T47D (cell line): ENCODE measurements at regions not wholly inside any gene's neighbourhood (a gene's known extent, or its start where the extent isn't known, plus 50 kb on each side); places are given as distances from the start of the nearest gene placed in this dataset.
A peak's percentile ranks its signal among the peaks of the same experiment; 100 is the strongest.

Experiments
- DNase-seq, 2 experiments: peaks; one replicate each; pipeline versions ENCODE4 v3.0.0 to v3.0.0-alpha.2; 2011 to 2012; ENCODE audit warnings: low read depth in 1 of 2, low spot score in 1 of 2
- JUND ChIP-seq: IDR thresholded peaks from 2 replicates; pipeline ENCODE4 v1.6.1; 2012; ENCODE audit warnings: low read depth
- in situ Hi-C: cut with HindIII; loops from 2 replicates; pipeline ENCODE4 v1.10.0; 2016; ENCODE audit warnings: low sequenced_read_pairs, low pct_unique_long_range_greater_than_20kb

GRCh38 chr10:130230036-130230435 lies 93.8 kb downstream of the GLRX3 start:
- in situ Hi-C loops, result no loop called here
- DNase-seq, result no peak

DNA sequence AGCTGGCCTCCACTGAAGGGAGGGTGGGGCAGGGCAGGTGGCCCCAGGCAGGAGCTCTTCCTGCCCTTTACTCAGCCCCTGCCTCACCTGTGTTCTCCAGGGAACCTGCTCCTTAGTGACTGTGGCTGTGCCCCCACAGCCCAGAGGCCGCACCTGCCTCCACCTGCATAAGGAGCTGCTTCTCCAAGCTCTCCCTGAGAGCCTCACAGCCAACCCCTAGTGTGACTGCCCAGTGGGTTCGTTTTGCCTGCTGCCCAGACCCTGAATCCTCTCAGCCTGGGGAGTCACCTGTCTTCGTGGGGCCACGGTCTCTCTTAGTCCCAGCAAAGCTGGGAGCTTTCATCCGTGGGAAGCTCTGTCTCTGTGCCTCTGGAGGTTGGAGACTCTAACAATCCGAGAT lies 94.4 kb downstream of the GLRX3 start:
- no peak for DNase-seq
- in situ Hi-C loops, result no loop called here
- TF ChIP-seq JUND, result no peak

More at GRCh38 chr10:130230036-130230435, 93.8 kb downstream of the GLRX3 start:
- no peak for TF ChIP-seq JUND

DNA sequence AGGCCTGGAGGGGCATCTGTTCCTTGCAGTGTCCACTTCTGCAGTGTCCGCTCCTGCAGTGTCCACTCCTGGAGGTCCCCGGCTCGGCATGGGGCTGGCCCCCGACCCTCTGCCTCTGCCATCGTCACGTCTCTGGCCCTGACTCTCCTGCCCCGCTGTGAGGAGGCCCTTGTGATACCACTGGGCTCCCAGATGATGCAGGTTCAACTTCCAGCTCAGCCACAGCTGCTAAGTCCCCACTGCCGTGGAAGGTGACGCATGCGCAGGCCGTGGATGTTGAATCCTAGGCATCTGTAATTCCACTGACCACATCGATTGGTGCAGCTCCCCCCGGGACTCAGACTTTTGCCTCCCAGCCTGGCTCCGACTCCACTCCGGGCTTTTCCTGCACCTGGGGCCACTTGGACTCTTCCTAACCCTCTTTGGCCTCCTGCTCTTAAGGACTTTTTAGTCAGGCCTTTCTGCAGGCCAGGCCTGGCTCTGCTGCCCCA lies 95.1 kb downstream of the GLRX3 start:
- in situ Hi-C loops, result no loop called here
- DNase-seq, result no peak
- no peak for TF ChIP-seq JUND

DNA sequence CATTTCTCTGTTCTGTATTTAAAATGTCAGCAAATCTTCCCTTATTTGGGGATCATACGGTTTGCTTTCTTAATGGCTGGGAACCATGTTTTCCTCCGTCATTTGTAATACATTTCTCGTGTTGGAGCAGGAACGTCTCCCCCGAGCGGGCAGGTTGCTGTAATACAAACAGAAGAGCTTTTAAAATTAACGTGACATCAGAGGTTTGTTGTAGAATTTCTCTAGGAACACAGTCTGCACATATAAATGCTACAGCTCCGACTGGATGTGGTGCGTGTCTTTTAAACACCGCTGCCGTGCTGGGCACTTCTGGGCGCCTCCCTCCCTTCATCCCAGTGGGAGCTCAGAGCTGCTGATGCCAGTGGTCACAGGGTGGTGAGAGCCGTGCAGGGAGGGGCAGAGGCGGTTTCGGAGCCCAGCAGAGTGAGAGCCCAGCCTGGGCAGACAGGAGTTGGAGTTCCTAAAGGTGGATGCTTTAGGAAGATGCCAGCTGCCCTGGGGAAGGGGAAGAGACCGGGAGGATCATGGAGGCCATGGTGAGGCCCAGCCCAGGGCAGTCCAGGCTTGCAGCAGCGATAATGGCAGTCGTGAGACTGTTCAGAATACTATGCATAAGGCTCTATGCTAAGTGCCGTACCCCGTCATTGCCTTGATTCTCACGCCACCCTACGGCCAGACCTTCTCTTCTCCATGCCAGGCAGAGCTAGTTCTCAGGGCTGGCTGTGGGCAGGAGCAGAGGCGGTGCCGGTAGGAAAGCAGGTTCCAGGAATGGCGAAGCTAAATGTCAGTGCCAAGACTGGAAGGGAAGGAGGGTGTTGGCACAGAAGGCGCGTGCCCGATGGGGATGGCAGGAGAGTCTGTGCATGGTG lies 96.2 kb downstream of the GLRX3 start:
- no peak for TF ChIP-seq JUND
- in situ Hi-C loops, result no loop called here
- DNase-seq, result peak in 1 of 2 experiments; percentile 11

DNA sequence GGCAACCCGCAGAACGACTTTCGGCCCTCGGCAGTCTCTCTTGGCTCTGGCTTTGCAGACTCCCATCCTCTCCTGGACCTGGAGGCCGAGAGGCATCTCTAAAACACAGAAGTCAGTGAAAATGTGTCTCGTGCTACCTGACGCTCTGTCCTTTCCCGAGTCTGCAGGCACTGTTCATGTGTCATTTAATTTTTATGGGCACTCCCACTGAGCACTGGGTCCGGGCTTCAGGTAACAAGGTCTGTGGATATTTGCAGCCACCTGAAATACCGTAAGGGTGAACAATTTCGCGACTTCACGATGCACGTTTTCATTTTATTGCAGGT lies 96.8 kb downstream of the GLRX3 start:
- in situ Hi-C loops, result no loop called here
- no peak for DNase-seq
- no peak for TF ChIP-seq JUND

DNA sequence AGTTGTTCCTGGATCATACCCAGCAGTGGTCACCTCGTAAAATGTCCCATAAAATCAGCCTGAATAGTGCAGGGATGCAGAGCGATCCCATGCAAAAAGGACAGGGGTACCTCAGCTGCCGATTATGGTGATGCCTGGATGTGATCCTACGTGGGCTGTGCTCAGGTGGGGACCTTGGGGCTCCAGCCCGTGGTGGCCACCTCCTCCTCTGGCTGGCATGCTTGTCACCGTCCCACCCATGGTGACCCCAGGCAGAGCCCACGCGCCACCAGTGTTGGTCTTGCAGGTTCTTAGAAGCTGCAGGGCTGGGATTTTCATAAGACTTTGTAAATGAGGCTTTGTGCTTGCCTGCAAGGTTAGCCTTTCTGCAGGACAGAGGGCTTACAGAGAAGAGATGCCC lies 97.2 kb downstream of the GLRX3 start:
- DNase-seq, result no peak
- in situ Hi-C loops, result no loop called here
- no peak for TF ChIP-seq JUND

DNA sequence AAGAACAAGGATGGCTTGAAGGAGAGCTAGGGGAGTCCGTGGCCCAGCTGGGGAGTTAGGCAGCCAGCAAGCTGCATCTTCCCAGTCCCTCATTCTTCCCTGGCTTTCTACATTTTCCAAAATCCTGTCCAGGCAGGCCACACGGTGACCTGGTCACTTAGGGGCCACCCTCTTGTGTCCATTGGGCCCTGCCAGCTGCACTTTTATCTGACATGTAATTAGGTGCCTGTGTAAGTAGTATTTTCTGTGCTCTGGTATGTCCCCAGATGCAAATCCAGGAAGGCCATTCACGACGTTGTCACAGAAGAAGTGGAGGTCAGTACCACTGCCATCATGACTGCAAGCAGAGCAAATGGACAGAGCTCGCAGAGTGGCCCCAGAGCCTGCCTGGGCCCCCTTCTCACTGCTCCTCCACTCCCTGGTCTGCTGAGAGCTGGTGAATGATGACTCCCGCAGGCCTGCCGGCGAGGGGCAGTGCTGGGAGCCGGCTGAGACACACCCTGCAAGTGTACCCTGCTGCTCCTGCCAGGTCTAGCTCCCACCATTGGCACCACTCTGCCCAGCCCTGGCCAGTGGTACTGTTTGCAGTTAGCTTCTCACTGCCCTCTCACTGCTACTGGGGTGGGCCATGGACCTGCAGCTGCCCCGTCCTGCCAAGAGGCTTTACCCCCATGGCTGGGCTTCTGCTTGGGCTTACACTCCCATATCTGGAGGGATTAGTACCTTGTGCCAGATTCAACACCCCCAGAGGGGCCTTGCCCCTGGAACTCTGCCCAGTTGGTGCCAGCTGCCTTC lies 98.2 kb downstream of the GLRX3 start:
- no peak for DNase-seq
- no peak for TF ChIP-seq JUND
- in situ Hi-C loops, result no loop called here

GRCh38 chr10:130236711-130237110 lies 100.5 kb downstream of the GLRX3 start:
- DNase-seq, result no peak
- no peak for TF ChIP-seq JUND
- in situ Hi-C loops, result no loop called here

DNA sequence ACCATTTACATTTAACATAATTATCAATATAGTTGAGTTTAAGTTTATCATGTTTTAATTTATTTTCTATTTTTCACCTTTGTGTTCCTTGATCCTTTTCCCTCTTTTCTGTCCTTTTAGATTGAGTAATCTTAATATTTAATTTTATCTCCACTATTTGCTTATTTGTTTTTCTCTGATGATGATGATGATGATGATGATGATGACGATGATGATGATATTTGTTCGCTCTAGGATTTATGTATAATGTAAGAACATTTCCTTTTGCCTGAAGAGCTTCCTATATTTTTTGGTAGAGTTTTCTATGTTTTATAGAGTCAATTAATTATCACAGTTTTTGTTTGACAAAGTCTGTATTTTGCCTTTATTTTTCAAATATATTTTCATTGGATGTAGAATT lies 104.2 kb downstream of the GLRX3 start:
- TF ChIP-seq JUND, result no peak
- no peak for DNase-seq
- in situ Hi-C loops, result no loop called here

DNA sequence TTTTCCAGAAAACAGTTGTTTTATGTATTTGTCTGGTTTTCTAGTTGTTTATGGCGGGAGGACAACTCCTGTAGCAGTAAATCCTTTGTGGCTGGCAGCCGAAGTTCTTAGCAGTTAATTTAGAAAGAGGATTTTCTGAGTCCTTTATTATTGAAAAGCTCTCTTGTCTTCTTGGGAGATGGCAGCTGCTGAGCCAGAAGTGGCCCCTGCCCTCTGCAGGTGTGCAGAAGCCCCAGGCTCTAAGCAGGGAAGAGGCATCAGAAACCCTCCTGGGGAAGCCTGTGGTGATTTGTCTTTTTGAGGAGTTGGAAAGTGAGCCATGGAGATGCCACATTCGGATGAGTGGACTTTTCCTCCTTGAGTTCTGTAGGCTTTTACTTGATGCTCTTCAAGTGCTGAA lies 106.3 kb downstream of the GLRX3 start:
- in situ Hi-C loops, result no loop called here
- TF ChIP-seq JUND, result no peak
- DNase-seq, result no peak

DNA sequence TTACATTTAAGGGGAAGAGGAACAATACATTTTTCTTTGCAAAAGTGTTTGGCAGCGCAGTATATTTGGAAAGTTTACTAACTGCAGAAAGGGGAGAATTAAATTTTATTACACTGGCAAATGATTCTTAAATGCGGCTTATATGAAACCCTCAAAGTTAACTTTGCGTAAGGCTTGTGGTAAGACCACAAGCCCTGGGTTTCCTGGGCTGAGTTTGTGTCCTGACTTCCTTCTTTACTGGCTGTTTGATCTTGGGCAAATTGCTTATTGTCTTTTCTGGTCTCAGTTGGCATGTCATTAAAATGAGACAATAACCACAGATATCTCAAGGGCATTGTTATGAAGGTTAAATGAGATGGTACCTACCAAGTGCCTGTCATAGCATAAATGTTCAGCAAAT lies 106.8 kb downstream of the GLRX3 start:
- in situ Hi-C loops, result no loop called here
- TF ChIP-seq JUND, result no peak
- no peak for DNase-seq

DNA sequence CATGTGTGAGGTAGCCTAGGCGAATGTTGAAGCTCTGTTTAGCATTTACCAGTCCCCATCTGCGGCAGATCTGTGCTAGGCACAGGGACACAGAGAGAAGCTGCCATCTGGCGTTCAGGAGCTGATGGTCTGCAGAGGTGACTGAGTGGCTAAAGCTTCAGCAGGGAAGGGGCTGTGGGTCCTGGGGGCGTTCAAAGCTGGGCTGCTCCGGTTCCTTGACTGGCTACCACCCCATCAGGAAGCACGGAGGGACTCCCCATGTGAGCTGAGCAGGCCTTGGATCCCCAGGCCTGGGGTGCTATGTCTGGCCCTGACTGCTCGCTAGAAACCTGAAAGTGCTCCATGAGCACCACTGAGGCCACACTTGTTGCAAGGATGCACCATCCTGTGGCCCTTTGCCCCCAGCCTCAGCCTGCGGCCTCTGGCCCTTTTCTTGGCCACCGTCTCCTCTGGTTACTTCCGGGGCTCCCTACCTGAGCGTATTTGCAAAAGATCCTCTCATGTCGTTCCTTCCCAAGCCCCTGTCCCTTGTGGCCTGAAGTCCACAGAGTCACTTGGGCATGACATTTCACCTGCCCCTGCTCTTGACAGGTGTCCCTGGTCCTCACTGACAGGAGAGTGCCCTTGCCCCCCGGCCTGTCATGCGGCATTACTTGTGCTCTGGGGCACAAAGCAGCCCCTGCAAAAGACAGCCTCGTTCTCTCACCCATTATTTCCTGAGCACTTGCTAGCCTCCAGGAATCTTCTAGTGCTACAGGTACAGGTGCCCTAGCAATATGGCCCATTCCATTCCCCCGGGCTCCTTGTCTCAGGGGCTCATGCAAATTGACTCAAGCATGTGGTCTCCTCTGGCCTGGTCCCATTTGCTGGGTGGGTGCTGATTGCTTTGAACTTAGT lies 108.1 kb downstream of the GLRX3 start:
- no peak for DNase-seq
- no peak for TF ChIP-seq JUND
- in situ Hi-C loops, result no loop called here
